Mesenchymal stem cell (in vitro differentiated cells and primary cell): ENCODE measurements at regions not wholly inside any gene's neighbourhood (a gene's known extent, or its start where the extent isn't known, plus 50 kb on each side); places are given as distances from the start of the nearest gene placed in this dataset.

Experiments
- DNase-seq: peaks from one replicate; pipeline ENCODE4 v3.0.0-alpha.2; 2013
- H2AFZ ChIP-seq: one replicate; pipeline ENCODE4 v1.6.1; 2013; ENCODE audit warnings: low read depth, mild to moderate bottlenecking, control low read depth, inconsistent platforms, low read length, moderate library complexity
- H2AK5ac ChIP-seq: 2 replicates; pipeline ENCODE4 v1.6.1; 2013; ENCODE audit warnings: low read length, moderate library complexity, mild to moderate bottlenecking, inconsistent platforms; ENCODE audit not compliant: severe bottlenecking
- H2BK120ac ChIP-seq: one replicate; pipeline ENCODE4 v1.6.1; 2013; ENCODE audit warnings: low read depth, mild to moderate bottlenecking, inconsistent platforms, low read length, moderate library complexity
- H2BK12ac ChIP-seq, 2 experiments: one replicate each; pipeline ENCODE4 v1.6.1; 2013; ENCODE audit warnings: inconsistent platforms in 2 of 2, low read length in 2 of 2, mild to moderate bottlenecking in 2 of 2, moderate library complexity in 2 of 2, control low read depth in 1 of 2
- H2BK15ac ChIP-seq: one replicate; pipeline ENCODE4 v1.6.1; 2013; ENCODE audit warnings: mild to moderate bottlenecking, low read depth, inconsistent platforms; ENCODE audit not compliant: poor library complexity, severe bottlenecking
- H2BK5ac ChIP-seq: 2 replicates; pipeline ENCODE4 v1.6.1; 2013; ENCODE audit warnings: low read depth, mild to moderate bottlenecking, low read length, control low read depth, inconsistent platforms; ENCODE audit not compliant: poor library complexity, severe bottlenecking
- H3K14ac ChIP-seq, 2 experiments: one replicate each; pipeline ENCODE4 v1.6.1; 2013; ENCODE audit warnings: inconsistent platforms in 2 of 2, low read length in 2 of 2, control low read depth in 1 of 2, mild to moderate bottlenecking in 1 of 2, moderate library complexity in 1 of 2
- H3K18ac ChIP-seq, 2 experiments: one replicate each; pipeline ENCODE4 v1.6.1; 2013; ENCODE audit warnings: inconsistent platforms in 2 of 2, low read length in 2 of 2, control low read depth in 1 of 2, low read depth in 1 of 2, mild to moderate bottlenecking in 1 of 2
- H3K23ac ChIP-seq, 2 experiments: one replicate each; pipeline ENCODE4 v1.6.1; 2013; ENCODE audit warnings: inconsistent platforms in 2 of 2, low read length in 2 of 2, mild to moderate bottlenecking in 2 of 2, moderate library complexity in 2 of 2, control low read depth in 1 of 2
- H3K27ac ChIP-seq: 2 replicates; pipeline ENCODE4 v1.5.1; 2013; ENCODE audit warnings: mild to moderate bottlenecking, moderate library complexity, low read length, control low read depth, inconsistent platforms; ENCODE audit not compliant: poor library complexity, severe bottlenecking
- H3K27me3 ChIP-seq, 2 experiments: 2 replicates each; pipeline versions ENCODE4 v1.6.1 to v1.7.0; 2013; ENCODE audit warnings: low read length in 2 of 2, mild to moderate bottlenecking in 2 of 2, moderate library complexity in 2 of 2, control low read depth in 1 of 2, inconsistent platforms in 1 of 2; ENCODE audit not compliant: control insufficient read depth in 1 of 2, insufficient read depth in 1 of 2
- H3K36me3 ChIP-seq, 2 experiments: 2 replicates each; pipeline versions ENCODE4 v1.6.1 to v1.7.0; 2013; ENCODE audit warnings: low read length in 2 of 2, control low read depth in 1 of 2, inconsistent platforms in 1 of 2, low read depth in 1 of 2, mild to moderate bottlenecking in 1 of 2; ENCODE audit not compliant: insufficient read depth in 2 of 2, control insufficient read depth in 1 of 2
- H3K4ac ChIP-seq, 2 experiments: one replicate each; pipeline ENCODE4 v1.6.1; 2013; ENCODE audit warnings: inconsistent platforms in 2 of 2, low read length in 2 of 2, mild to moderate bottlenecking in 2 of 2, moderate library complexity in 2 of 2, control low read depth in 1 of 2, low read depth in 1 of 2
- H3K4me1 ChIP-seq: 2 replicates; pipeline ENCODE4 v1.6.1; 2013; ENCODE audit warnings: low read depth, low read length, control low read depth; ENCODE audit not compliant: control insufficient read depth, insufficient read depth
- H3K4me2 ChIP-seq: 2 replicates; pipeline ENCODE4 v1.6.1; 2013; ENCODE audit warnings: low read length, mild to moderate bottlenecking, inconsistent platforms; ENCODE audit not compliant: poor library complexity, severe bottlenecking
- H3K4me3 ChIP-seq, 2 experiments: 2 replicates each; pipeline versions ENCODE4 v1.5.1 to v1.7.0; 2013; ENCODE audit warnings: low read length in 2 of 2, mild to moderate bottlenecking in 2 of 2, control low read depth in 1 of 2, low read depth in 1 of 2; ENCODE audit not compliant: insufficient read depth in 1 of 2
- H3K79me1 ChIP-seq: replicated peaks from 2 replicates; pipeline ENCODE4 v1.6.1; 2013; ENCODE audit warnings: mild to moderate bottlenecking, control low read depth, low read length, inconsistent platforms; ENCODE audit not compliant: poor library complexity, severe bottlenecking
- H3K9ac ChIP-seq: 2 replicates; pipeline ENCODE4 v1.7.0; 2013; ENCODE audit warnings: mild to moderate bottlenecking, low read length, moderate library complexity
- H3K9me3 ChIP-seq: 2 replicates; pipeline ENCODE4 v1.7.0; 2013; ENCODE audit warnings: mild to moderate bottlenecking, low read length; ENCODE audit not compliant: control insufficient read depth
- H4K8ac ChIP-seq: one replicate; pipeline ENCODE4 v1.6.1; 2013; ENCODE audit warnings: inconsistent platforms, mild to moderate bottlenecking, low read length, moderate library complexity
- H4K91ac ChIP-seq: one replicate; pipeline ENCODE4 v1.6.1; 2013; ENCODE audit warnings: mild to moderate bottlenecking, low read length, inconsistent platforms
- WGBS: methylation state at CpG from one replicate; pipeline ENCODE4 v1.1.7; 2013; ENCODE audit warnings: mixed read lengths; 5-methylcytosine and 5-hydroxymethylcytosine counted together

DNA sequence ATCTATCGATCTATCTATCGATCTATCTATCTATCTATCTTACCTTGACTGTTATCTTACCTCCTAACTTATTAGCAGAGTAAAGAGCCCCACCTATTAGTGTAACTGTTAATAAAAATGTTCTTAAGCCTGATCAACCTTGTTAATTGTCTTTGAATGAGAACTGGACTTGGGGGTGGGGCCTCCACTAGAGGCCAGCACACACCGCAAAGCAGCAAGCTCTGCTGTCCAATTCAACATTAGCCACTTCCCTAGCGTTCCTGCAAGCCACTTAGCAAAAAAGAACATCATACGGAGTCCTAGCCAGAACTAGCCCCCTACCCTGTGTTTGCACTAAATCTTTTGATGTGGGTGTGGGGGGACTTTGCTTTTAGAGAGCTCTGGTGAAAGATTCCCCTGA is 515.8 kb downstream of the KDM4C start:
- no peaks in the 10 kb centered on the region for H3K36me3 ChIP-seq
- H3K4ac ChIP-seq: no peak overlapping the region
- H2BK15ac ChIP-seq: no peak overlapping the region
- H2BK120ac ChIP-seq: no peak overlapping the region
- no peak overlapping the region for H3K23ac ChIP-seq
- no peaks in the 10 kb centered on the region for H3K9me3 ChIP-seq
- H2BK5ac ChIP-seq: no peak overlapping the region
- no peak overlapping the region for H3K9ac ChIP-seq
- H3K27me3 ChIP-seq: peaks cover 0 to 66% of the 10 kb centered on the region in 2 experiments
- no peak overlapping the region for H3K18ac ChIP-seq
- H3K79me1 ChIP-seq: no peaks in the 10 kb centered on the region
- DNase-seq: peak; percentile 61
- no peak overlapping the region for H2BK12ac ChIP-seq
- H3K14ac ChIP-seq: no peak overlapping the region
- H3K4me3 ChIP-seq: no peak overlapping the region
- H2AK5ac ChIP-seq: no peak overlapping the region
- no peak overlapping the region for H4K91ac ChIP-seq
- no peaks in the 10 kb centered on the region for H3K4me1 ChIP-seq
- H2AFZ ChIP-seq: no peak overlapping the region
- no peak overlapping the region for H3K27ac ChIP-seq
- no peak overlapping the region for H3K4me2 ChIP-seq
- WGBS: no CpG with 5 or more reads among the region's 5 CpGs
- H4K8ac ChIP-seq: no peak overlapping the region

DNA sequence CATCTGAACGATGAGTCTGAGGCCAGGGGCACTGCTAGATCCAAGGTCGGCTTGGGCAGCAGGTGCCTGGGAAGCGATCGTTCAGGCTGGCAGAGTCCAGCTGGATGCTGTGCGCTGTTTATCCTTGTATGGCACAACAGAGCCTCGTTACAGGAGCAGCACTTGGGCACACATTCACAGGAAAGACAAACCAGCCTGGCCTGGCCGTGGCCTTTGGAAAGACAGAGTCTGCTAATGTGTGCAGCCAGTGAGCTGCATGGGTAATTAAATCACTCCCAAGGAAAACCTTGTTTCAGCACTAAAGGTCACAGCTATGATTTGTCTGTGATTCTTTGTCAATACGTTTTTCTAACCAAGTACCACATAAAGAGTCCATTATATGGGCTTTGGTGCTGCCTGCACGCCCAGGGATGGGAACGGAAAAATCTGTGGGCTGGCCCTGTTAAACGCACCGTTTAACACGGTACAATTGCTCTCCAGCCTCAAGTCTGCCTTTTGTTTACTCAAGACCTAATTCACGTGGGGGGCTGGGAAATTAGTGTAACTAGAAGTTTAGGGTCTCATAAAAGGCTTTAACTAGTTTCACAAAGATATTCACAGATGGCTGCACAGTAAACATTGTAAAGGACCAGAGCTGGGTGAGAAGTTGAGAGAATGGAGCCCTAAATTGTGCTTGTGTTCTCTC is 509.3 kb downstream of the KDM4C start:
- 38% methylated on average over 14 of the region's 14 CpGs for WGBS
- no peak overlapping the region for H3K23ac ChIP-seq
- no peak overlapping the region for H2BK5ac ChIP-seq

GRCh38 chr9:7265181-7265580 is 507.4 kb downstream of the KDM4C start:
- Histone ChIP-seq H3K27me3 (peaks cover 6 to 63% of the 10 kb centered on the region in 2 experiments), H3K79me1 (no peaks in the 10 kb centered on the region), H2BK120ac (no peak overlapping the region), H2BK5ac (no peak overlapping the region), H3K36me3 (no peaks in the 10 kb centered on the region), H3K4ac (no peak overlapping the region), H3K4me1 (no peaks in the 10 kb centered on the region), H3K18ac (no peak overlapping the region), H4K8ac (no peak overlapping the region), H3K9me3 (no peaks in the 10 kb centered on the region), H3K27ac (no peak overlapping the region), H2AK5ac (no peak overlapping the region), H2BK12ac (no peak overlapping the region), H3K9ac (no peak overlapping the region), H3K14ac (no peak overlapping the region), H3K23ac (no peak overlapping the region), H2AFZ (no peak overlapping the region), H4K91ac (no peak overlapping the region), H2BK15ac (no peak overlapping the region), H3K4me3 (no peak overlapping the region), H3K4me2 (no peak overlapping the region)
- no peak for DNase-seq

More for the DNA sequence above, 509.3 kb downstream of the KDM4C start:
- H3K79me1 ChIP-seq: no peaks in the 10 kb centered on the region
- no peak overlapping the region for H2BK12ac ChIP-seq
- no peak for DNase-seq
- no peak overlapping the region for H3K27ac ChIP-seq
- no peak overlapping the region for H4K8ac ChIP-seq
- no peak overlapping the region for H2AK5ac ChIP-seq
- peaks cover 6 to 63% of the 10 kb centered on the region in 2 experiments for H3K27me3 ChIP-seq
- no peak overlapping the region for H2BK120ac ChIP-seq
- no peak overlapping the region for H3K9ac ChIP-seq
- no peak overlapping the region for H3K14ac ChIP-seq
- H4K91ac ChIP-seq: no peak overlapping the region
- no peaks in the 10 kb centered on the region for H3K9me3 ChIP-seq
- H3K36me3 ChIP-seq: no peaks in the 10 kb centered on the region
- peak overlapping the region; percentile 12 for H2BK15ac ChIP-seq
- H3K4me1 ChIP-seq: no peaks in the 10 kb centered on the region
- H2AFZ ChIP-seq: peak overlapping the region; percentile 2
- no peak overlapping the region for H3K18ac ChIP-seq
- no peak overlapping the region for H3K4ac ChIP-seq
- H3K4me2 ChIP-seq: no peak overlapping the region
- H3K4me3 ChIP-seq: no peak overlapping the region

- H3K18ac ChIP-seq: no peak overlapping the region
- no peak overlapping the region for H3K4me2 ChIP-seq
- peaks cover 0 to 41% of the 10 kb centered on the region in 2 experiments for H3K27me3 ChIP-seq
- DNase-seq: no peak
- H2AK5ac ChIP-seq: no peak overlapping the region
- no peak overlapping the region for H3K9ac ChIP-seq
- H3K4me1 ChIP-seq: no peaks in the 10 kb centered on the region
- no peaks in the 10 kb centered on the region for H3K36me3 ChIP-seq
- H3K27ac ChIP-seq: no peak overlapping the region
- no peak overlapping the region for H2BK120ac ChIP-seq
- no peak overlapping the region for H3K4me3 ChIP-seq
- H2BK12ac ChIP-seq: no peak overlapping the region
- H3K9me3 ChIP-seq: no peaks in the 10 kb centered on the region
- no peak overlapping the region for H4K8ac ChIP-seq
- peak overlapping the region in 1 of 2 experiments; percentile 55 for H3K14ac ChIP-seq
- H2BK15ac ChIP-seq: no peak overlapping the region
- H3K4ac ChIP-seq: no peak overlapping the region
- H4K91ac ChIP-seq: no peak overlapping the region
- H2AFZ ChIP-seq: peak overlapping the region; percentile 4
- 77% methylated on average over 4 of the region's 6 CpGs for WGBS
- H2BK5ac ChIP-seq: no peak overlapping the region
- H3K23ac ChIP-seq: no peak overlapping the region
- no peaks in the 10 kb centered on the region for H3K79me1 ChIP-seq
Measured at GRCh38 chr9:7259544-7260241, 501.9 kb downstream of the KDM4C start.
